Upper lobe of left lung (tissue), 4 donors: ENCODE measurements at regions not wholly inside any gene's neighbourhood (a gene's known extent, or its start where the extent isn't known, plus 50 kb on each side); places are given as distances from the start of the nearest gene placed in this dataset.

ENCODE experiments used
- CTCF ChIP-seq, 6 experiments: fragments of 450-650 bp in 4 of 6; fragments of 200-600 bp in 2 of 6; sonication (generic) in 2 of 6; IDR thresholded peaks; one replicate each; pipeline ENCODE4 v1.5.1; 2016 to 2019; ENCODE audit warnings: antibody characterized with exemption in 6 of 6
- EP300 ChIP-seq, 4 donors: sonication (generic); formaldehyde crosslinking; IDR thresholded peaks; one replicate each; pipeline ENCODE4 v1.5.1; 2017; ENCODE audit warnings: antibody characterized with exemption in 4 of 4, control low read depth in 2 of 4
- POLR2A ChIP-seq, 4 donors: fragments of 450-650 bp; IDR thresholded peaks; one replicate each; pipeline ENCODE4 v1.5.1; 2016 to 2017; ENCODE audit warnings: antibody characterized with exemption in 4 of 4, mild to moderate bottlenecking in 2 of 4
- POLR2AphosphoS5 ChIP-seq, 2 donors: sonication (generic); formaldehyde crosslinking; IDR thresholded peaks; one replicate each; pipeline ENCODE4 v1.5.1; 2017; ENCODE audit warnings: antibody characterized with exemption in 2 of 2

- TF ChIP-seq CTCF (IDR thresholded peaks at IDR 0.05), result no peak
- TF ChIP-seq POLR2A (IDR thresholded peaks at IDR 0.05), result no peak
- TF ChIP-seq POLR2AphosphoS5 (IDR thresholded peaks at IDR 0.05), result no peak
- no peak for TF ChIP-seq EP300 (IDR thresholded peaks at IDR 0.05)
These were observed 199.7 kb upstream of the MAMLD1 start for GRCh38 chrX:150163221-150163930.
